Breast epithelium (tissue), 3 donors: ENCODE measurements at regions not wholly inside any gene's neighbourhood (a gene's known extent, or its start where the extent isn't known, plus 50 kb on each side); places are given as distances from the start of the nearest gene placed in this dataset.

ENCODE experiments used
- POLR2A ChIP-seq: fragments of 450-650 bp; IDR thresholded peaks from one replicate; pipeline ENCODE4 v1.6.1; 2016; ENCODE audit warnings: antibody characterized with exemption, mild to moderate bottlenecking, moderate library complexity
- POLR2AphosphoS5 ChIP-seq, 3 donors: sonication (generic); formaldehyde crosslinking; IDR thresholded peaks; one replicate each; pipeline ENCODE4 v1.6.1; 2017; ENCODE audit warnings: antibody characterized with exemption in 3 of 3
- TF ChIP-seq, protein P1 (sequence below), 3 donors: fragments of 450-650 bp; IDR thresholded peaks; one replicate each; pipeline ENCODE4 v1.5.1; 2016 to 2017; ENCODE audit warnings: antibody characterized with exemption in 3 of 3, mild to moderate bottlenecking in 3 of 3, moderate library complexity in 3 of 3

DNA sequence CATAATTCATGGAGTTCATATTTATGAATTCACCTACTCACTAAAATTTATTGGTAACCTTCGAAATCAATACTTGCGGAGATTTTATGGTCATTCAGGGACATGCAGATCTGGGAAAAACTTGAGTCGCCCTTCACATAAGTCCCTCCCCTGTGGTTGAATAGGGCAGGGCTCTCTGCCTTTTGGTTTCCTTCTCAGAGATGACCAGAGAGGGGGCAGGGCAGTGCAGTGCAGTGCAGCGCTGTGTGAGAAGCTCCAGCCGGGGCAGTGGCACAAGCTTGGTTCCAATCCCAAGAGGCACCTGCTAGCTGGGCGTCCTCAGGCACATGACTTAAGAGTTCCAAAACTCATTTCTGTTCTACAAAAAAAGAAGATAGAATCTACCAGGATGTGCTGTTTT lies 274.4 kb upstream of the RAB6C start:
- TF ChIP-seq, protein P1, sequence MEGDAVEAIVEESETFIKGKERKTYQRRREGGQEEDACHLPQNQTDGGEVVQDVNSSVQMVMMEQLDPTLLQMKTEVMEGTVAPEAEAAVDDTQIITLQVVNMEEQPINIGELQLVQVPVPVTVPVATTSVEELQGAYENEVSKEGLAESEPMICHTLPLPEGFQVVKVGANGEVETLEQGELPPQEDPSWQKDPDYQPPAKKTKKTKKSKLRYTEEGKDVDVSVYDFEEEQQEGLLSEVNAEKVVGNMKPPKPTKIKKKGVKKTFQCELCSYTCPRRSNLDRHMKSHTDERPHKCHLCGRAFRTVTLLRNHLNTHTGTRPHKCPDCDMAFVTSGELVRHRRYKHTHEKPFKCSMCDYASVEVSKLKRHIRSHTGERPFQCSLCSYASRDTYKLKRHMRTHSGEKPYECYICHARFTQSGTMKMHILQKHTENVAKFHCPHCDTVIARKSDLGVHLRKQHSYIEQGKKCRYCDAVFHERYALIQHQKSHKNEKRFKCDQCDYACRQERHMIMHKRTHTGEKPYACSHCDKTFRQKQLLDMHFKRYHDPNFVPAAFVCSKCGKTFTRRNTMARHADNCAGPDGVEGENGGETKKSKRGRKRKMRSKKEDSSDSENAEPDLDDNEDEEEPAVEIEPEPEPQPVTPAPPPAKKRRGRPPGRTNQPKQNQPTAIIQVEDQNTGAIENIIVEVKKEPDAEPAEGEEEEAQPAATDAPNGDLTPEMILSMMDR (IDR thresholded peaks at IDR 0.05), result no peak
- no peak for TF ChIP-seq POLR2A
- no peak for TF ChIP-seq POLR2AphosphoS5 (IDR thresholded peaks at IDR 0.05)
